ENCODE measurements at regions not wholly inside any gene's neighbourhood (a gene's known extent, or its start where the extent isn't known, plus 50 kb on each side); places are given as distances from the start of the nearest gene placed in this dataset.
"Not testable (repeated sequence)": the region's sequence is repeated elsewhere in the genome, so short reads cannot be mapped to it uniquely, and the experiment has no call there.

GRCh38 chr5:89534331-89534730 is 651.3 kb upstream of the MEF2C start:
- DNase-seq = no peak

- DNase-seq = no peak
Observed at GRCh38 chr5:89524785-89525184, 641.8 kb upstream of the MEF2C start.

GRCh38 chr5:89523867-89524266 is 640.9 kb upstream of the MEF2C start:
- DNase-seq = not testable (repeated sequence)

GRCh38 chr5:89520771-89521170 is 637.8 kb upstream of the MEF2C start:
- DNase-seq = no peak

- no peak for DNase-seq
Observed at GRCh38 chr5:89513299-89514044, 630.5 kb upstream of the MEF2C start.

GRCh38 chr5:89504051-89504450 is 621.1 kb upstream of the MEF2C start:
- no peak for DNase-seq

- no peak for DNase-seq
Observed at GRCh38 chr5:89499787-89500186, 616.8 kb upstream of the MEF2C start.

- DNase-seq = no peak
Observed at GRCh38 chr5:89498699-89499098, 615.7 kb upstream of the MEF2C start.

- DNase-seq = no peak
Observed at GRCh38 chr5:89493414-89493813, 610.4 kb upstream of the MEF2C start.

- DNase-seq = no peak
Observed at GRCh38 chr5:89484962-89485361, 602.0 kb upstream of the MEF2C start.

- no peak for DNase-seq
Observed at GRCh38 chr5:89480406-89481007, 597.5 kb upstream of the MEF2C start.

- no peak for DNase-seq
Observed at GRCh38 chr5:89478851-89479250, 595.9 kb upstream of the MEF2C start.

- DNase-seq = no peak
Observed at GRCh38 chr5:89473196-89473595, 590.2 kb upstream of the MEF2C start.

- DNase-seq = no peak
Observed at GRCh38 chr5:89471541-89471940, 588.6 kb upstream of the MEF2C start.

GRCh38 chr5:89471115-89471514 is 588.1 kb upstream of the MEF2C start:
- no peak for DNase-seq

GRCh38 chr5:89470658-89471057 is 587.7 kb upstream of the MEF2C start:
- no peak for DNase-seq

- no peak for DNase-seq
Observed at GRCh38 chr5:89458332-89458656, 575.3 kb upstream of the MEF2C start.

GRCh38 chr5:89457411-89458331 is 574.7 kb upstream of the MEF2C start:
- DNase-seq = peak; percentile 19

GRCh38 chr5:89452081-89452480 is 569.1 kb upstream of the MEF2C start:
- no peak for DNase-seq

GRCh38 chr5:89451263-89451662 is 568.3 kb upstream of the MEF2C start:
- DNase-seq = no peak

- no peak for DNase-seq
Observed at GRCh38 chr5:89450149-89450538, 567.2 kb upstream of the MEF2C start.

GRCh38 chr5:89449392-89450148 is 566.6 kb upstream of the MEF2C start:
- DNase-seq = no peak

- DNase-seq = no peak
Observed at GRCh38 chr5:89447027-89447426, 564.0 kb upstream of the MEF2C start.
